SW480 (cell line): ENCODE measurements at regions not wholly inside any gene's neighbourhood (a gene's known extent, or its start where the extent isn't known, plus 50 kb on each side); places are given as distances from the start of the nearest gene placed in this dataset.
"Not testable (repeated sequence)": the region's sequence is repeated elsewhere in the genome, so short reads cannot be mapped to it uniquely, and the experiment has no call there.

Experiments
- DNase-seq: peaks from one replicate; pipeline ENCODE4 v3.0.0-alpha.2; 2016; ENCODE audit warnings: low spot score

DNA sequence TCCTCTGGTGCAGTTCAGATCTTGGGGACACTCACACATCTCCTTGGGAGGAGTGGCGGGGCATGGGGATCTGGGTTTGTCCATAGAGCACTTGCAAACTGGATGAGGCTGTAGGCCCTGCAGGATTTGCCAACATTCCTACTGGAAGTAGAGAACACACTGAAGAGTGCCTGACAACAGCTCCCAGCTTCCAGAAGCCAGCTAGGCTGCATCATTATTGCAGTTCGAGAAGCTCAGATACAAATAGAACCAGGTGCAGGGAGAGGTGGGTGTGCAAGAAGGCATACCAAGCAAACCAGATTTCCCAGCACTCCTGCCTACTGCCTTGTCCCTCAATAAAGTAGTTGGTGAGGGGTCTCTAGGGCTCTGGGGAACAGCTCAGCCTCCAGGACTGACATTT, 52.5 kb downstream of the RHOB start:
- no peak for DNase-seq

DNA sequence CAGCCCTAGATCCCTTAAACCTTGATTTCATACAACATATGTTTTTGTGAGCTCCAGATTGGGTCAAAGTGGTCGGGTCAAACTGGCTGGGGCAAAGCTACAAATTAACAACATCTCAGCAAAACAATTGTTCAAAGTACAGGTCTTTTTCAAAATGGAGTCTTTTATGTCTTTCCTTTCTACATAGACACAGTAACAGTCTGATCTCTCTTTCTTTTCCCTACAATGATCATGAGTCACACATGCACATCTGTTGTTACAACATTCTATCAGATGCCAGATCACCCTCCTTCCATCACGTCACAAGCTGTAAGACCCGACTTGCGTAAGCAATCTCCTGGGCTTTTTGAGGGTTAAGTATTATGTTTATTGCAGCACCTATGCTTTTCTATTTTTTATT, 55.1 kb downstream of the RHOB start:
- DNase-seq = peak; percentile 49

DNA sequence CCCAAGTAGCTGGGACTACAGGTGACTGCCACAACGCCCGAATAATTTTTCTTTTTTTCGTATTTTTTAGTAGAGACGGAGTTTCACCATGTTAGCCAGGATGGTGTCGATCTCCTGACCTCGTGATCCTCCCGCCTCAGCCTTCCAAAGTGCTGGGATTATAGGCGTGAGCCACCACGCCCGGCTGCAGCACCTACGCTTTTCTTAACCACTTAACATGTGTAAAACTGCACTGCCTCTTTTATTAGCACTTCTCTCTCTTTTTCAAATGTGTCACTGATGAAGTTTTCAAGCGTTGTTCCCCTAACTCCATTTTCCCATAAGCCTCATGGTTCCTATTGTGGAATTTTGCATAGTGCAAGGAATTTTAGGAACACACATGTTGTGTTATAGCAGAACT, 55.6 kb downstream of the RHOB start:
- DNase-seq = not testable (repeated sequence)

DNA sequence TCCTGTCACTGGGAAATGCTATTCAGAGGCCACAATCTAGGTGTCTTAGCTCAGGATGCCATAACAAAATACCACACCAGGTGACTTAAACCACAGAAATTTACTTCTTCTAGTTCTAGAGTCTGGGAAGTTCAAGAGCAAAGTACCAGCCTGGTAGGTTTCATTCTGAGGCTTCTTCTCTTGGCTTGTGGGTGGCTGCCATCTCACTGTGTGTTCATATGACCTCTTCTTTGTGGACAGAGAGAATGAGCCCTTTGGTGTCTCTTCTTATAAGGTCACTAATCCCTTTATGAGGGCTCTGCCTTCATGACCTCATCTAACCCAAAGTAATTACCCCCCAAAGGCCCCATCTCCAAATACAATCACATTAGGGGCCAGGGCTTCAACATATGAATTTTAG, 57.3 kb downstream of the RHOB start:
- DNase-seq = peak; percentile 24

DNA sequence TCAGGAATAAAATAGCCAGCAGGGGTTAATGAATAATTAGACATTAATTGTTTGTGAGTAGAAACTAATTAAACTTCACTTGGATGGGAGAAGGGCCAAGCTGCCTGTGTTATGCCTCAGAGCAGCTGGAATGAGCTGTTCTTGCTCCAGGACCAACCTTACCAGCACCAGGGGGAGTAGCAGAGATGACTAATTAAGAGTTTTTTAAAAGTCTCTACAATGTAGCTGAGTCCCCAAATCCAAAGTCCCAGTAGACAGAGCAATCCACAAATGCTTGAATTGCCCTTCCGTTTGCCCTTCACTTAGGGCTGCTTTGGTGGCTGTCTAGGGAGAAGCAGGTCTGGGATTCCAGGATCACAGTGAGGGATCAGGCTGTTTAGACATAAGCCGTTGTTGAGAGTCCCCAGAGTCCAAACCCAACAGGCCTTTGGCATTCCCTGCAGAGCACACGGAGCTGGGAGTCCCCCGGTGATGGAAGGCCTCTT, 59.4 kb downstream of the RHOB start:
- peak; percentile 30 for DNase-seq

DNA sequence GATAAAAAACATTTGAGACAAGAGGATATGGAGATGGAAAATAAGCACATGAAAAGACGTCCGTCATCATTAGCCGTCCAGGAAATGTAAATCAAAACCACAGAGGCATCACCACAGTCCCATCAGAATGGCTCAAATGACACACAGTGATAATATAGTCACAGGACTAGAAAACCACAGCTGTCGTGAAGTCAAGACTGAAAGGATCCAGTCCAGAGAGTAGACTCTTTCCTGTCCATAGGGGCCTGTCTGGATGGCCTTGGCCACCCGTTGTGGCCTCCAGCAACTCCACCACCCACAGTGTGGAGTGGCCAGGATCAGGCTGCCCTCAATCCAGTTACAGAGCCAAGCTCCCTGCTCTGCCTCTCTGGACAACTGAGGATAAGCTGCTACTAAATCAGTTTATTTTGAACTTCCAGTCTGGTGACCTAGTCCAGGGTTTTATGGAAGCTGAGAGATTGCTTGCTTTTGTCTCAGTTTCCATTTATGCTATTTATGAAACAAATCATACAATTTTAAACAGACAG, 60.4 kb downstream of the RHOB start:
- peak; percentile 89 for DNase-seq

DNA sequence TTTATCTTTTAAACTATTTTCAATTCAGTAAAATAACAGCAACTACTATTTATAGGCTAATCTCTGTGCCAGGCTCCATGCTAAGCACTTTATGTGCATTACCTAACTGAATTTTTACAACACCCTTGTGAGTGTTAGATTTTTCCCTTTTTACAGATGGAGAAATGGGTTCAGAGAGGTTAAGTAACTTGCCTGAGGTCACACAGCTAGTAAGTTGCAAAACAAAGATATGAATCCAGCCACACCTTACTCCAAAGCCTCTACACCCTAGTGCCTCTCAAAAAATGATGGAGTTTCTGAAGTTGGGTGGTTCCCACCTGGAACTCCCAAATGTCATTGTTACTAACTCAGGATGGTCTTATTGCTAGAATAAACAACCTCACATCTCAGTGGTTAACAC, 60.8 kb downstream of the RHOB start:
- DNase-seq = no peak

DNA sequence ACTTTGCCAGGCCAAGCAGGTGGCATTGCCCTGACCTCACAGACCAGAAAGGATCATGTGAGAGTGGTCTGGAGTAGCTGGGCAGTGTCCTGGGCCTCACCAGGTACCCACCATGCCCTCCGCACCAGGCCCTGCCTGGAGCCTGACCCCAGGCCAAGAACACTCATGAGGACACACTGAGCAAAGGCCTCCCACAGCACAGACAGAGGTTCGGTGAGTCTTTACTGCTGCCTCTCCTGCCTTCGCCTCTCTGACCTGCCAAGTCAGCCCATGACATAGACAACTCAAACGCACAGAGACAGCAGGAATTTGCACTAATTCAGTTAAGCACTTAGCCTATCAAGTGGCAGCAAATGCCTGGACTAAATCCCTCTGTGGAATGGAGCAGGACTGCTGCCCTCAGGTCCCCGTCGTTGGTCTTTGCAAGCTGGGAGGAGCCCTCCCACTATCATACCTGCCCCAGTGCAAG, 62.5 kb downstream of the RHOB start:
- peak; percentile 27 for DNase-seq

- DNase-seq = peak; percentile 90
Measured at GRCh38 chr2:20509770-20510490, 63.1 kb downstream of the RHOB start.

DNA sequence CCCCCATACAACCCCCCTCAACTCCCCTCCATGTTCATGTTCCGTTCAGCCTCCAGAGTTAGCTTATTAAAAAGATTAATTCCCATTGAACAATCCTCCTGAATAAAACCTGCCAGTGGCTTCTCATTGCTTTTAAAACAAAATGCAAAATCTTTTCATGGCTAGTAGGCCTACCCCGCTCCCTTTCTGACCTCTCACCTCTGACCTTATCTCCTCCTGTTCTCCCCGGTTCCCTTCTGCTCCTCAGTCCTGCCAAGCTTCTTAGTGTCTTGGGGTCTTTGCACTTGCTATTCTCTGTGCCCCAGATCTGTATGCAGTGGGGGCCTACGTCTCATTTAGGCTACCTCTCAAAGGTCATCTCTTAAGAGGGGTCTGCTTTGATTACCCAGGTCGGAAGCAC, 64.3 kb downstream of the RHOB start:
- DNase-seq = no peak

DNA sequence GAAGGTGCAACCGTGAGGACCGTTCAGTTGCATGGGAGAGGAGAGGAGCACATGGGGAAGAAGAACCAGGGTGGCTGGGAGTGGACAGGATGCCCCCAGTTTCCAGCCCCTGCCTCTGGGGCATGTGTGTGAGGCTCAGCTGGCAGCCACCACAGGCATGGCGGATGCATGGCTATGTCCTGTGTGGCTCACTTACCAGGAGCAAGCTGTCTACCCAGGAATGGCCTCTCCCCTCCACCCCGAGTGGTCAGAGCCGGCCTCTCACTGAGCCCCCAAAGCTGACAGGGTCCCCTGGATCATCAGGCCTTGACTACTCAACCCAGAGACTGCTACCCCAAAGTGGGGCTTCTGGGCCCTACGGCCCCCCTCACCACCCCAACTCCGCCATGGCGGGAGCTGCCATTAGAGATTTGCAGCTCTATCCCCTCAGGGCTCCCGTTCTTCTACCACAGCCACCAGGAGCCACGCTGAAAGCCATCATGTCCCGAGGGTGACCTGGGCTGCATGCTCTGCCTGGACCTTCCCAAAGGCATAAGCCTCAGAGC, 65.3 kb downstream of the RHOB start:
- no peak for DNase-seq

DNA sequence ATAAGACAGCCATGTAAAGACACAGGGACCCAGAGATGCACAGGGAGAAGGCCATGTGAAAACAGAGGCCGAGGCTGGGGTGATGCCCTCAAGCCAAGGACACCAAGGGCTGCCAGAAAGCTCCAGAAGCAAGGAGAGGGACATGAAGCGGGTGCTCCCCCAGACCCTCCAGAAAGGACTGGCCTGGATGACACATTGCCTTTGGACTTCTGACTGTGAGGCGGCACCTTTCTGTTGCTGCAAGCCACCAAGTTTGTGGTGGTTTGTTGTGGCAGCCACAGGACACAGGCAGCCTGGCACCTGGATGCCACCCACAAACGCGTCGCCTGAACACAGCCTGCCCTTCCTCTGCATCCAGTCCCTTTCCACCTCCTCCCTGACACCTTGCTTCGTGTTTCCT, 67.1 kb downstream of the RHOB start:
- DNase-seq = no peak

DNA sequence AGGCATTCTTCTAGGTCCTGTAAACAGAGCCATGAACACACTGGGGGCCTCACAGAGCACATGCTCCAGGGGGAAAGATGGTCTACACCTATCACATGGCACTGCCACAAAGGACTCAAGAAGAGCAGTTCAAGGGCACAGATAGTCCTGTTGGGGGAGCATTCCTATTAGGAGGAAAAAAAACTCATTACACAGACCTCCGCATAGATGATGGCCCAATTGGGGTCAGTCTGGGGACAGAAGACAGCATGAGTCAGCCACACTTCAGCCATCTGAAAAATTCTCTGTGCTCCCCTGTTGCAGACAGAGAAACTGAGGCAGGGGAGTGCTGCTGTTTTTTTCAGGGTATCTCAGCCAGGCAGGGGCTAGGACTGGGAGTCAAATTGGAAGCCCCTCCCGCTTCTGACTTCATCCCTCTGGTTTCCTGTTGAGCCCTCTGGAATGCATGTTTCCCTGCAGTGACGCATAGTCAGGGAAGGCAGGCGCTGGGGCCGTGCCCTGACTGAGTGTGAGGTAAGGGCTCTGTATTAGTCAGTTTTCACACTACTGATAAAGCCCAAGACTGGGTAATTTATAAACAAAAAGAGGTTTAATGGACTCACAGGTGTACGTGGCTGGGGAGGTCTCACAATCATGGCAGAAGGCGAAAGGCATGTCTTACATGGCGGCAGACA, 67.9 kb downstream of the RHOB start:
- peak; percentile 66 for DNase-seq

- no peak for DNase-seq
Measured at GRCh38 chr2:20515290-20516220, 68.7 kb downstream of the RHOB start.

DNA sequence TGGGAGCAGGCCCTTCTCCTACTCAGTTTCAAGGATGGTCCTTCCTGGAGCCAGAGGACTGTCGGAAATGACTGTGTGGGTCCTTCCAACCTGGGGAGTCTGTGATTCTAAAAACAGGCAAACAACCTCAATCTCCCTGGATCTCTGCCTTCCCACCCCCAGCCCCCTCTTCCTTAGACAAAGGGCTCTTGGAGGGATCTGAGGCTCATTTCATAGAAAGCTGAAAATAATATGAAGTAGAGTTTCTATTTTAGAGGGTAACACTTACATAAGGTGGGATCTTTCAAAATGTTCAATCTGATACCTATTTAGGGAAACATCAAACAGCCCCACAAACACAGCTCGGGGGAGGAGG, 69.4 kb downstream of the RHOB start:
- DNase-seq = no peak

DNA sequence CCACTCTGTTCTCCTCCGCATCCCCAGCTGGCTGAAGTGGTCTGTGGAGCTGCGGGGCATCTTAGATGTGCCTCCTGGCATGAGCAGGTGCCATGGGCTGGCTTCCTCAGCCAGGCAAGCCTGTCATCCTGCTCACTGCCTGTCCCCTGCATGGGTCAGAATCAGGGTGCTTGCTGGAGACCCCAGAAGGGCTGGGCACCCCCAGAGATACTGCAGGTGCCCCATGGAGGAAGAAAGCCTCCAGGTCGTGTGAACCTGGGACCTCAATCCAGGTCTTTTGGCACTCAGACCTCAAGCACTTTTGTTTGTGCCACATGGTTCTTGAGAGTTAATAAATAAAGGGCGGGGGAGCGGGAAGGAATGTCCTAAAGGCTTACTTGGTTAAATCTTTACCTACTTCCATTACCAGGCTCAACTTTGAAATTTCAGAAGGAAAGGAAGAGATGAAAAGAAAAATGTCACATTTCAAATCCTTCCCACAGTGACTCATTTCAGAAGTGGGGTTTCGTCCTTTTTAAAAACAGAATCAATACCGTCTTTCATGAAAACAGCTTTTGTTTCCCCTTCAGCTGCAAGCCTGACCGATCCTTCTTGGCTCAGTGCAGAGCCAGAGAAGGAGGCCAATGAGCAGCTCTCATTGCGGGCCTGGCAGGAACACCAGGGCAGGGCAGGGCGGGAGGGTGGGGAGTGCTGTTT, 69.9 kb downstream of the RHOB start:
- peak; percentile 74 for DNase-seq

- no peak for DNase-seq
Measured at GRCh38 chr2:20519309-20519708, 72.4 kb downstream of the RHOB start.

- DNase-seq = no peak
Measured at GRCh38 chr2:20520128-20520527, 73.3 kb downstream of the RHOB start.

DNA sequence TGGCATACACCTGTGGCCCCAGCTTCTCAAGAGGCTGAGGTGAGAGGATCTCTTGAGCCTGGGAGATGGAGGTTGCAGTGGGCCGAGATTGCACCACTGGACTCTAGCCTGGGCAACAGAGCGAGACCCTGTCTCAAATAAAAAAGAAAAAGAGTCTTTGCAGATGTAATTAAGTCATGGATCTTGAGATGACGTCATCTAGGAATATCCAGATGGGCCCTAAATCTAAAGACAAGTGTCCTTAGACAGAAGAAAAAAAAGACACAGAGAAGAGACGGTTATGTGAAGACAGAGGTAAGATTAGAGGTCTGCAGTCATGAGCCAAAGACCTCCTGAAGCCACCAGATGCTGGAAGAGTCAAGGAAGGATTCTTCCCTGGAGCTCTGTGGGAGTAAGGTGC, 74.3 kb downstream of the RHOB start:
- DNase-seq = no peak

GRCh38 chr2:20521682-20522189, 74.9 kb downstream of the RHOB start:
- DNase-seq = no peak
